Gastrocnemius medialis (tissue), 4 donors: ENCODE measurements at regions not wholly inside any gene's neighbourhood (a gene's known extent, or its start where the extent isn't known, plus 50 kb on each side); places are given as distances from the start of the nearest gene placed in this dataset.

Source experiments
- ATAC-seq, 2 donors: fragments of 150-250 bp; one replicate each; pipeline ENCODE4 v1.9.1; 2016
- DNase-seq, 2 donors: peaks; one replicate each; pipeline ENCODE4 v3.0.0-alpha.2; 2019
- H3K27ac ChIP-seq, 4 donors: fragments of 200-600 bp; sonication (generic); 1 replicate in 1 of 4; 2 replicates in 3 of 4; pipeline ENCODE4 v1.5.1; 2016 to 2018; ENCODE audit warnings: mild to moderate bottlenecking in 2 of 4, moderate library complexity in 1 of 4
- H3K27me3 ChIP-seq, 3 donors: fragments of 200-600 bp; sonication (generic) in 2 of 3; 1 replicate in 1 of 3; 2 replicates in 2 of 3; pipeline versions ENCODE4 v1.5.1 to v1.6.0; 2016 to 2019; ENCODE audit warnings: mild to moderate bottlenecking in 1 of 3, moderate library complexity in 1 of 3
- H3K36me3 ChIP-seq, 2 donors: fragments of 200-600 bp; sonication (generic) in 1 of 2; one replicate each; pipeline ENCODE4 v1.5.1; 2017 to 2018
- H3K4me1 ChIP-seq, 2 donors: fragments of 200-600 bp; sonication (generic) in 1 of 2; one replicate each; pipeline ENCODE4 v1.5.1; 2016 to 2017; ENCODE audit warnings: mild to moderate bottlenecking in 2 of 2
- H3K4me3 ChIP-seq, 4 donors: fragments of 200-600 bp; sonication (generic) in 3 of 4; 1 replicate in 1 of 4; 2 replicates in 3 of 4; pipeline ENCODE4 v1.5.1; 2016 to 2019; ENCODE audit warnings: mild to moderate bottlenecking in 2 of 4
- H3K9me3 ChIP-seq, 3 donors: fragments of 200-600 bp; sonication (generic) in 2 of 3; 1 replicate in 1 of 3; 2 replicates in 2 of 3; pipeline ENCODE4 v1.5.1; 2016 to 2019
- POLR2A ChIP-seq, 2 donors: fragments of 450-650 bp; IDR thresholded peaks; one replicate each; pipeline ENCODE4 v1.6.1; 2017; ENCODE audit warnings: antibody characterized with exemption in 2 of 2, mild to moderate bottlenecking in 2 of 2, moderate library complexity in 2 of 2
- in situ Hi-C, 4 donors: fragments of 200-750 bp; cut with MboI; loops; one replicate each; pipeline versions ENCODE4 v1.15.0 to v1.8.0; 2017; ENCODE audit warnings: low sequenced_read_pairs in 4 of 4
- intact Hi-C: fragments of 100-400 bp; cut with DNase I; formaldehyde crosslinking; loops from one replicate; pipeline ENCODE4 v1.15.1; 2023; ENCODE audit warnings: low total_unique reads
- TF ChIP-seq, protein P1 (sequence below), 5 experiments: fragments of 450-650 bp in 3 of 5; fragments of 200-600 bp in 2 of 5; sonication (generic) in 2 of 5; IDR thresholded peaks in 4 of 5; conservative IDR thresholded peaks in 1 of 5; 1 replicate in 4 of 5; 2 replicates in 1 of 5; pipeline ENCODE4 v1.5.1; 2016 to 2019; ENCODE audit warnings: antibody characterized with exemption in 5 of 5, mild to moderate bottlenecking in 3 of 5, moderate library complexity in 3 of 5

DNA sequence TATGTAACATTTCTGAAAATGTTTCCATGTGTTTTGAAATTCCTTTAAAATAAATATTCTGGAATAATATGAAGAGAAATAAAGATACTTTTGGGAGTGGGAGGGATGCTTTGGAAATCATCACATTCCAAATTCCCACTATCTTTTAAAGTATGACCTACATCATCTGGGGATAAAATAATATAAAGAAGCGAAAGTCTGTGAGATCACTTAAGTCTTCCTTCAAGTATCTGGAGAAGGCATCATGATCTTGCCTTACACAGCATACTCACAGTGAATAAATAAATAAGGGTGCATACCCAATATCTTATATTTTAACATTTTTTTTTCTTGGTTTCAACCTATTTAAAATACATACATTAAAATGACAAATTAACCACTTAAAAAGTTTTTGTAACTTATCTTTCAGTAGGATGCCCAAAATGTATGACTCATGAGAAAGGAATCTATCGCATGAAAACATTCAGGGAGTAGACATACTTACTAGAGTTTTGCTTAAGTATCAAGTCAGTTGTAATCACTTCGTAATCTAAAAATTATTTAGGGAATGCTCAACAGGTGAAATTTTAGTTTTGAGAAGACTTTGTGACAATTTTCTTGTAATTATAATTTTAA, 248.3 kb upstream of the COL3A1 start:
- intact Hi-C loops (no loop called here), in situ Hi-C loops (no loop called here)
- H3K4me1 ChIP-seq = no peaks in the 10 kb centered on the region
- no peak overlapping the region for H3K4me3 ChIP-seq
- TF ChIP-seq, protein P1, sequence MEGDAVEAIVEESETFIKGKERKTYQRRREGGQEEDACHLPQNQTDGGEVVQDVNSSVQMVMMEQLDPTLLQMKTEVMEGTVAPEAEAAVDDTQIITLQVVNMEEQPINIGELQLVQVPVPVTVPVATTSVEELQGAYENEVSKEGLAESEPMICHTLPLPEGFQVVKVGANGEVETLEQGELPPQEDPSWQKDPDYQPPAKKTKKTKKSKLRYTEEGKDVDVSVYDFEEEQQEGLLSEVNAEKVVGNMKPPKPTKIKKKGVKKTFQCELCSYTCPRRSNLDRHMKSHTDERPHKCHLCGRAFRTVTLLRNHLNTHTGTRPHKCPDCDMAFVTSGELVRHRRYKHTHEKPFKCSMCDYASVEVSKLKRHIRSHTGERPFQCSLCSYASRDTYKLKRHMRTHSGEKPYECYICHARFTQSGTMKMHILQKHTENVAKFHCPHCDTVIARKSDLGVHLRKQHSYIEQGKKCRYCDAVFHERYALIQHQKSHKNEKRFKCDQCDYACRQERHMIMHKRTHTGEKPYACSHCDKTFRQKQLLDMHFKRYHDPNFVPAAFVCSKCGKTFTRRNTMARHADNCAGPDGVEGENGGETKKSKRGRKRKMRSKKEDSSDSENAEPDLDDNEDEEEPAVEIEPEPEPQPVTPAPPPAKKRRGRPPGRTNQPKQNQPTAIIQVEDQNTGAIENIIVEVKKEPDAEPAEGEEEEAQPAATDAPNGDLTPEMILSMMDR (IDR thresholded peaks at IDR 0.05 in 4 of 5, conservative IDR thresholded peaks at IDR 0.05 in 1 of 5) = no peak
- no peak for TF ChIP-seq POLR2A (IDR thresholded peaks at IDR 0.05)
- no peaks in the 10 kb centered on the region for H3K9me3 ChIP-seq
- H3K36me3 ChIP-seq = no peaks in the 10 kb centered on the region
- ATAC-seq (no peak), DNase-seq (no peak)
- no peak overlapping the region for H3K27ac ChIP-seq
- H3K27me3 ChIP-seq = no peaks in the 10 kb centered on the region

DNA sequence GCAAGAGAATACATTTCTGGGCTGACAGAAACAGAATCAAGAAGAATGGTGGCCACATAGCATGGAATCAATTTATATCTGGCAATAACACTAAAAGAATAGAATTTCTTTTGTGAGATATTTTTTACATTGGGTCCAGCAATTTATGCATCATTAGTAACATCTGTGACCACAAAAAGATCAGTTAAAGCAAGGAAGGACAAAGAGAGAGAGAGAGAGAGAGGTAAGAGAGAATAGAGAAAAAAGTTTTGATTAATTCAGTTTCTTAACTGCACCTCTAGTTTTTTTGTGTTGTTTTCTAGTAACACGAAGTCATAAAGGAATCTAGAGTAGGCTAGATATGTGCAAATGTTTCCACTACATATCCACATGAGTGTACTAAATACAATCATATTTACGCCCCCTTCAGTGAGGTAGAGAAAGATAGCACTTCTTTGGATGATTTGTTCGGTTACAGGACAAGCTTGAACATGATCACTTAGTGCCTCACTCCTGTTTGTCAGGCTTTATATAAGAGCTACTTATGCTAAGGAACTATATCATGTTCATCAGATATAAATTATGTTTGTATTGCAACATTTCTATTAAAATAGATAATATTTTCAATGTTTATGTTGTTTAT, 247.4 kb upstream of the COL3A1 start:
- intact Hi-C loops = no loop called here
- no peak for DNase-seq
- in situ Hi-C loops = no loop called here
- Histone ChIP-seq H3K36me3 (no peaks in the 10 kb centered on the region), H3K4me1 (no peaks in the 10 kb centered on the region), H3K9me3 (no peaks in the 10 kb centered on the region), H3K27me3 (no peaks in the 10 kb centered on the region), H3K27ac (no peak overlapping the region), H3K4me3 (no peak overlapping the region)
- no peak for ATAC-seq
- TF ChIP-seq POLR2A (IDR thresholded peaks at IDR 0.05) = no peak
- TF ChIP-seq, protein P1 (IDR thresholded peaks at IDR 0.05 in 4 of 5, conservative IDR thresholded peaks at IDR 0.05 in 1 of 5) = no peak

DNA sequence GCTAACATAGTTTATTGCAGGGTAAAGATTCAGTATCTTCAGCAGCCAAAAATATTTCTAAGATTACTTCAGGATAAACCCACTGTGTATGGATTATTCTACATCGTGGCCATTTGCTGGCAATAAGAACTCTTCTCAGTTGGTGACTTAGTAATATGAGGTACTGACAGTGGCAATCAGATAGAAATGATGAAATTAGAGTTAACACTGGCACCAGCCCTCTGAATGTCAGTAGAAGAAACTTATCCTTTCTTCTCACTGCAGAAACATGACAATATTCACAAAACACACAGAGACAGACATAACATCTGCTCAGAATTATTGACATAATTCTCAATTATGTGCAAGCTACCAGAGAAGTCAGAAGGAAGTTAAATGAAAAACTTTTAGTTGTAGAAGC, 246.3 kb upstream of the COL3A1 start:
- ATAC-seq (no peak), DNase-seq (no peak)
- H3K36me3 ChIP-seq = no peaks in the 10 kb centered on the region
- H3K9me3 ChIP-seq = no peaks in the 10 kb centered on the region
- H3K4me3 ChIP-seq = no peak overlapping the region
- no peak overlapping the region for H3K27ac ChIP-seq
- intact Hi-C loops = no loop called here
- TF ChIP-seq, protein P1 (IDR thresholded peaks at IDR 0.05 in 4 of 5, conservative IDR thresholded peaks at IDR 0.05 in 1 of 5) = no peak
- TF ChIP-seq POLR2A (IDR thresholded peaks at IDR 0.05) = no peak
- H3K4me1 ChIP-seq = no peaks in the 10 kb centered on the region
- in situ Hi-C loops = no loop called here
- H3K27me3 ChIP-seq = no peaks in the 10 kb centered on the region

GRCh38 chr2:188734691-188735090, 239.5 kb upstream of the COL3A1 start:
- Histone ChIP-seq H3K27me3 (no peaks in the 10 kb centered on the region), H3K27ac (no peak overlapping the region), H3K36me3 (no peaks in the 10 kb centered on the region), H3K4me3 (no peak overlapping the region), H3K9me3 (no peaks in the 10 kb centered on the region), H3K4me1 (no peaks in the 10 kb centered on the region)
- in situ Hi-C loops (no loop called here), intact Hi-C loops (no loop called here)
- TF ChIP-seq, protein P1 (IDR thresholded peaks at IDR 0.05 in 4 of 5, conservative IDR thresholded peaks at IDR 0.05 in 1 of 5) = no peak
- TF ChIP-seq POLR2A (IDR thresholded peaks at IDR 0.05) = no peak
- ATAC-seq = no peak
- no peak for DNase-seq

- no peak for DNase-seq
- no peaks in the 10 kb centered on the region for H3K36me3 ChIP-seq
- intact Hi-C loops (no loop called here), in situ Hi-C loops (no loop called here)
- no peak overlapping the region for H3K4me3 ChIP-seq
- H3K27ac ChIP-seq = no peak overlapping the region
- no peaks in the 10 kb centered on the region for H3K4me1 ChIP-seq
- ATAC-seq = no peak
- TF ChIP-seq, protein P1 (IDR thresholded peaks at IDR 0.05 in 4 of 5, conservative IDR thresholded peaks at IDR 0.05 in 1 of 5) = no peak
- TF ChIP-seq POLR2A (IDR thresholded peaks at IDR 0.05) = no peak
- H3K27me3 ChIP-seq = no peaks in the 10 kb centered on the region
- H3K9me3 ChIP-seq = no peaks in the 10 kb centered on the region
These were observed 227.4 kb upstream of the COL3A1 start for GRCh38 chr2:188746727-188747126.
